Activated CD8-positive, alpha-beta memory T cell treated with anti-CD3 and anti-CD28 coated beads for 36 hours (primary cell): ENCODE measurements at regions not wholly inside any gene's neighbourhood (a gene's known extent, or its start where the extent isn't known, plus 50 kb on each side); places are given as distances from the start of the nearest gene placed in this dataset.

Experiments used
- CTCF ChIA-PET: fragments of 350-600 bp; sonication (Branson Sonifier 250); formaldehyde crosslinking; loops from one replicate; lab custom pipeline; 2021; ENCODE audit warnings: antibody characterized with exemption; lab: Charles Lee
- POLR2A ChIA-PET: fragments of 350-600 bp; sonication (Branson Sonifier 250); formaldehyde crosslinking; loops from one replicate; lab custom pipeline; 2021; ENCODE audit warnings: antibody characterized with exemption; lab: Charles Lee

DNA sequence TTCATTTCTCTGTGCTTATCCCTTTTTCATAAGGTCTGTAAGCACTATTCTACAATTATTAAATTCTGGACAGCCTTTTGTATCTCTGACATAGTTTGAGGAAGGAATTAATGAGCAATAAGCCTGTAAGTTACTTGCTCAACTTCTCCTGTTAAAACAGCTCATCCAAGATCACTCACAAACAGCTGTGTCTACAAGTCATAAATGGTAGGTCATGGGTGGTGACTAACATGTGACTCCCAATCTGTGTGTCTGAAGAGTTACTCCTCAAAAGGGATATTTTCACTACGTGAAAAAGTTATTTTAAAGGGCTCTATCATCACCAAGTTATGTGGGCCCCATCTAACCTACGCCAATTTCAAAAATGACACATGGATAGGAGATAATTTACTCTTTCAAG is 145.2 kb upstream of the CBLB start:
- CTCF ChIA-PET = no interaction called here
- POLR2A ChIA-PET = no interaction called here

DNA sequence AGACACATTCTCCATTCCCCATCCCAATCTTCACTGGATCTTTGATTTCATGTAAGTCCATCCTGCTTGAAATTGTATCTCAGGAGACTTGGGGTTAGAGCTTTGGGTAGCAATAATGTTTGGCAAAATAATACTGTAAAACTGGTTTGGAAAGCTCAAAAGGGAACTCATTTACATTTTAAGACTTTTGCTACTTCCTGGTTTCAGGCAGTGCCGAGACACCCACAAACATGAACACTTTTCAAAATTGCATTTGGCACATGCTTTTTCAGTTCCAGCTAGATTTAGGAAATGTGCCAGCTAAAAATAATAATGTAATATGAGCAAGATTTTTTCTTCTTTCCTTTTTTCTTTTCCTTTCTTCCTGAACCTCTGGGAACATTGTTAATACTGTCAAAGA is 145.7 kb upstream of the CBLB start:
- CTCF ChIA-PET = no interaction called here
- POLR2A ChIA-PET = no interaction called here

DNA sequence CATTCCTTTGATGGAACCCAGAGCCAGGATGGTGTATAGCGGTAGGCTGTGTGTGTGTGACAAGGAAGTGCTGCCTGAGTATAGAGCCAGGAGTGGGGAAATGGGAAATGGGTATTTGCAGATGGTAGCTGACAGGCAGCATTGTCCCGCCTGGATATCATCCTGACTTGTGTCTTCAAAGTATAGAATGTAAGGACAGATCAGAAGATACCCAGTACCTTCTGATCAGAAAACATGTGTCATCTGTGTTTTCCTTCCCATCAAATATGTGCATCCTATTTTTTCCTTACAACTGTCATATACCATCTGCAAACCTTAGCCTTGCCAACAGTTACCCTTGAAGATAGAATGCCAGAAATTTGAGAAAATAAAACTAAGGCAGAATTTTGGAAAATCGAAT is 146.2 kb upstream of the CBLB start:
- POLR2A ChIA-PET = no interaction called here
- CTCF ChIA-PET = no interaction called here

DNA sequence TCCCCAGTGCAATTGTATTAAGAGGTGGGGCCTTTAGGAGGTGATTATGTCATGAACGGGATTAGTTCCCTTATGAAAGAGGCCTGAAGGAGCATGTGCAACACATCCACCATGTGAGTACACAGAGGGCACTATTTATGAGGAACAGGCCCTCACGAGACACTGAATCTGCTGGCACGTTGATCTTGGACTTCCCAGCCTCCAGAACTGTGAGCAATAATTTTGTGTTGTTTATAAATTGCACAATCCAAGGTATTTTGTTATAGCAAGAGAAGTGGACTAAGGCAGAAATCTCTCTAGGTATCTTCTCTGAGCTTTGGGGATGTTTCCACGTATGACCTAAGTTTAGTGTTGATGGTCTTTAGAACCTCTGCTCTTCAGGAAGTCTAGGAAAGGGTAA is 149.3 kb upstream of the CBLB start:
- ChIA-PET CTCF (no interaction called here), POLR2A (no interaction called here)

DNA sequence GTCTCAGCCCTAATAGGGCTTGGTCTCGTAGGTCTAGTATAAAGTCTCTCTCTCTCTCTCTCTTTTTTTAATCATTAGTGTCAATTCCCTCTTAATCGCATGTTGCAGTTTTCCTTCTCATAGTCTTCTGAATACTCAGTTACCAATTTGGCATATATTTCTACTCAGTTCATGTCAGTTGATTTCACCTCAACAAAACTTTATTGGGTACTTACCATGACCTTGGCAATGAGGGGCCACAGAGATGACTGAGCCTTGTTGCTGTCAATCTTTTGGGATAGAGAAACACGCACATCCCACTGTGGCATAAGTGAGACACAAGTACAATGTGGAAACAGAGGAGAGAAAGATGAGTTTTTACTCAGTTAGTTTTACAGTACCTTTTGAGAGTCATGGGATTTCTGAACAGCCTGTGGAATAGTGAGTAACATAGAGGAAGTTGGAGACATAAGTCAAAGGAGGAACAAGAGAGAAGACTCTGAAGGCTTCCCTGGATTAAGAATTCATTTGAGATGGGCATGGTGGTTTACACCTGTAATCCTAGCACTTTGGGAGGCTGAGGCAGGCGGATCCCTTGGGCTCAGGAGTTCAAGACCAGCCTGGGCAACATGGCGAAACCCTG is 150.2 kb upstream of the CBLB start:
- ChIA-PET CTCF (no interaction called here), POLR2A (no interaction called here)

DNA sequence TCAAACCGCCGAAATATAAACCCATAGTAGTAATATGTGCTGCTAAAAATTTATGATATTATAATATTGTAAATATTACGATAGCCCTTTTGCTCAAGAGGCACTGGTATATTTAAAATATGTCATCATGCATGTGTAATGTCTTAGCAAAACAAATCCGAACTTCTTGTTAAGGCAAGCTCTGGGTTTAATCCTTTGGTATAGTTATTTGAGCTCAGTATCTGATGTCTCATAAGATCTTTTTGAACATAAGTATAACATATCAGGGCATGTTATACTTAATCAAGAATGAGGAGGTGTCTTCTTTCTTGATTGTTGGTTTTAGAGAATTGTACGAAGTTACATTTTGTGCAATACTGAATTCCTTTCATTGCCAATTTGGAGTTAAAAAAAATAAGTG is 154.1 kb upstream of the CBLB start:
- ChIA-PET CTCF (no interaction called here), POLR2A (no interaction called here)

DNA sequence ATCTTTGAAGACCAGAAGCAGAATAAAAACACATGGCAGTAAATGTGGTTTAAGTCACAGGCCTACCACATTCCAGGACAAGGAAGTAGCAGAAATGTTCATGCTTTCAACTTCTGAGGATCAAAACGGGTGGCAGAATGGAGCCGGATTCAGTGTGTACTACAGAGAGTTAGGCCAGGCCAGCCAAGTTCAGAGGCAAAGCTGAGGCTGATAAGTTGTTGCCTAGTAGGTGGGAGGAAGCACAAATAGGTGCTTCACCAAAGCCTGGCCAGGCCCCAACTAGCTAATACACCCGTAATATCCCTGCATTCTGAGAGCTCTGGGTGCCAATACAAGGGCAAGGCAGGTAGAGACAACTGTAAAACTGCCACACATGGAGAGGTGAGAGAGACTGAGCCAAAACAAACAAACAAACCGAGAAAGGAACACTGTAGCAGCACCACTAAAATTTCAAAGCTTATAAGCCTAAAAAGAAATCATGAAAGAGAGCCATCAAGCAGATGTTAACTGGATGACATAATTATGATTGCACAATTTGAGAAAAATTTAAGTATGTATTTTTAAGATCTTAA is 156.4 kb upstream of the CBLB start:
- POLR2A ChIA-PET = no interaction called here
- CTCF ChIA-PET = no interaction called here

DNA sequence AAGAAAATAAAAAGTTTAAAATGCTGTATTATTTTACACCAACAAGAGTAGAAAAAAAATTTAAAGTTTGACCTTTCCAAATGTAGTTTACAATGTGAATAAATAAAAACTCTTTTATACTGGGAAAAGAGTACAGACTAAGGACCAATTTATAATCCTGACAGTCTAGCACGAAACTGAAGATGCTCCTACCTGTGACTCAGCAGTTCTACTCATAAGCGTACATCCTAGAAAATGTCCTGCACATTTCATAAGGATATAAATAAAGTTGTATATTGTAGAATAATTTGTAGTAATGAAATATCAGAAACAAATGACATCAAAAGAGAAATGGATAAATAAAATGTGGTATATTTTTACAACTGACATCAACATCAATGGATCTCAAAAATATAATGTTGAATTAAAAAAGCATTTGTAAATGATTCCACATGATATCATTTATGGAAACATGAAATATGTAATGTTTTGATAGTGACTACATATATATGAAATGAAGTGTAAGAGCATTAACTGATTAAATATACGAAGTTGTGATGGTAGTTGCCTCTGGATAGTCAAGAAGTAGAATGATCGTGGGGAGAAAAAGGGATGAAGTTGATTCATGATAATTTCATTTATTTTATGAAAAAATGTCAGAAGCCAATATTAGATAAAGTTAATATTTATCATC is 161.3 kb upstream of the CBLB start:
- CTCF ChIA-PET = no interaction called here
- POLR2A ChIA-PET = no interaction called here

DNA sequence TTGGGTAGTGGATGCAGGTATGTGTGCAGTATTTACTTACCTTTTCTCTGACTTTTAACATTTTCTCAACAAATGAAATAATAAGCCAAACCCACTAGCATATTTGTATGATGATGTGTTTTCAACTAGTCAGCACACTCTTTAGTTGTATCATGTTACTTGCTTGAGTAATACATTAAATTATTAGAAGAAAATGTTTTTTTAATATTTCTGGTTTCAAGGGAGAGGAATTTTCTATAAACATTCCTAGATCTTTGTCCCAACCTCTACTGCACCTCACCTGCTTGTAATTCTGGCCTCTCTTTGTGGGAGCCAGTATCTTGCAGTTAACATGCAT is 161.8 kb upstream of the CBLB start:
- CTCF ChIA-PET = no interaction called here
- POLR2A ChIA-PET = no interaction called here

DNA sequence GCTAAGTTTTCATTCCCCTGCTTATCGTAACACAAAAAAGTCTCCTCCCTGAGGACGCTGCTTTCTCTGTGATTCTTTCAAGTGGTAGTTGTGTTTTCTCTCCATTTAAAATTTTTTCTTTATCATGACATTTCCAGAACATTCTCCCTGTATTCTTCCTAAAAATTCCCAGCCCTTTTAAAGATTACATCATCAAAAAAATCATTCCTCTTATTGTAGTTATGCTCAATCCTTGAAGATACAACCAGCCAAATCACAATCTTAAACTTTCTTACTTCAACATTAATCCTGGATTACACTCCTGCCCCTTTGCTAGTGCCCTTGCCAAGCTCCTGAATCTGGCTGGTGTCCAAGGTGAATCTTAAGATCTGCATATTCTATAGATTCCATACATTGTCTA is 163.7 kb upstream of the CBLB start:
- ChIA-PET POLR2A (interaction anchor here (0.5 kb wide), 1 partner anchor 124 kb away, joined by 3 read pairs; no protein-coding TSS in a partner anchor), CTCF (no interaction called here)

DNA sequence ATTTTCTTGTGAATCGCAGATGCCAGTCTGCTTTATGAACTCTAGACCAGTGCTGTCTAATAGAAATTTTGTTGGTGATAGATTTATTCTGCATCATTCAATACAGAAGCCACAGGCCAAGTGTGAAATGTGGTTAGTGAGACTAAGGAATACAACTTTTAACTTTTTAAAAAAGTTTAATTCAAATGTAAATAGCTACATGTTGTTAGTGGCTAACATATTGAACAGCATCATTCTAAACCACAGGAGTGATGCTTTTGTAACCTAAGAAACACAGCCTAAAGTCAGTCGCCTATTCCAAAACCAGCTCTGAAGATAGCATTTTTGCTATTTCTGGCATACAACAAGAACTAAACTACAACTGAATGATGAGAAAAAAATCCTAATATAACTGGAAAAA is 164.8 kb upstream of the CBLB start:
- ChIA-PET POLR2A (no interaction called here), CTCF (no interaction called here)

DNA sequence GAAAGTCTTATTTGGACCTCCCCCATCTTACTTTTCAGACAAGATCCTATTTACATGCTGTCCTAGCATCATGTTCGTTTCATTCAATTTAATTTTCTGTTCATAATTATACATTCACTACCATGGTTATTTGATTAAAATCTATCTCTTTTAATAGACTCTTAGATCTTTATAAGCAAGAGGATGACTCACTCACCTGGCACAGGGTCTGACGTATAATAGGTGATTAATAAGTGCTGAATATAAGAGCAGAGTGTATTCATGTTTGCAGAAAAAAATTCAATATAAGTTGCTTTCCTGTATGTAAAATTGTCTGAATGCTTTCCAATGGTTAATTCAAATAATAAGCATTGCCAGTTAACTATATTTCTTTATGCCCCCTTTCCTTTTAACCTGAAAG is 165.5 kb upstream of the CBLB start:
- CTCF ChIA-PET = interaction anchor here (0.6 kb wide), 1 partner anchor 573 kb away, joined by 5 read pairs; no protein-coding TSS in a partner anchor

DNA sequence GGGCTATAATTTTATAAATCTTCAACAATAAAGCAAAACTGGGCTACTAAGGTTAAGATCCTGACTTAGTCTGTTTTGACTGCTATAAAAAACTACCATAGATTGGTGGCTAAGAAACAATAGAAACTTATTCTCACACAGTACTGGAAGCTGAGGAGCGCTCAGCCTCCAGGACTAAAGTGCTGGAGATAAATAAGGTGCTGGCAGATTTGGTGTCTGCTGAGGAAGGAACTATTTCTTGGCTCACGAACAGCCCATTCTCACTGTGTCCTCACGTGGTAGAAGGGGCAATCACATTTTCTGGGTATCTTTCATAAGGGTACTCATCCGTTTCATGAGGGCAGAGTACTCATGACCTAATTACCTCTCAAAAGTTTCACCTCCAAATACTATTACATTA is 166.8 kb upstream of the CBLB start:
- POLR2A ChIA-PET = no interaction called here
- CTCF ChIA-PET = no interaction called here

More for the DNA sequence above, 165.5 kb upstream of the CBLB start:
- POLR2A ChIA-PET = no interaction called here

DNA sequence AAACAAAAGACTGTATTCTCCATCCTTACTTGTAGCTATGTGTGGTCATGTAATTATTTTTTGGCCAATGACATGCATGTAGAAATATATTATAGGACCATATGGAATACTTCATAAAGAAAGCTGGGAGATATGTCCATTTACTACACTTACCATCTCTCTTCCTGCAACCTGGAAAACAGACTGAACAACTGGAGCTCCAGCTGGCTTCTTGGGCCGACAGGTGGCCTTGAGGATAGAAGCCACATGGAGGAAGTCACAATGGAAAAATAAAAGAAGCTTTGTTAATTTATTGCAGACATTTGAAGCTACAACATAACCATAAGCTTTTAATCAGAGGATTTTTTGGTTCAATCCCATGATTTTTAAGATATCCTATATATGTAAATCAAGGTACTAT is 167.9 kb upstream of the CBLB start:
- ChIA-PET POLR2A (interaction anchor here (0.6 kb wide), 1 partner anchor 335 kb away, joined by 3 read pairs; no protein-coding TSS in a partner anchor), CTCF (no interaction called here)

DNA sequence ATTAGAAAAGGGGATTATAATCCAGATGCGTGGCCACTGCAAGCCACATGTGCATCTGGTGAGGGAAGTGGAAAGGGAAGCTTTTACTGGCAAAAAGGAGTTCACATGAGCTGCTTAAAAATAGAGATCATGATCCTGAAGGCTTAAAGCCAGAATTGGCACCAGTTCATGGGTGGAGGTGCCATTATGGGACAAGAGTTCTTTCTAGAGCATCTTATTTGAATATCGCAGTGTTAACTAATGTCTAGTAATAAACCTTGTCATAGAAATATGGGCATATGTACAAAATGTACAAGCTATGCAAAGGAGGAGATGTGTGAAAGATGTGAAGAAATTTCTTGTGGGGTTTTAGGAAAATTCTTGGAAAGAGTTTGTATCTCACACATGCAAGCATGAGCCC is 178.4 kb upstream of the CBLB start:
- ChIA-PET CTCF (no interaction called here), POLR2A (no interaction called here)

DNA sequence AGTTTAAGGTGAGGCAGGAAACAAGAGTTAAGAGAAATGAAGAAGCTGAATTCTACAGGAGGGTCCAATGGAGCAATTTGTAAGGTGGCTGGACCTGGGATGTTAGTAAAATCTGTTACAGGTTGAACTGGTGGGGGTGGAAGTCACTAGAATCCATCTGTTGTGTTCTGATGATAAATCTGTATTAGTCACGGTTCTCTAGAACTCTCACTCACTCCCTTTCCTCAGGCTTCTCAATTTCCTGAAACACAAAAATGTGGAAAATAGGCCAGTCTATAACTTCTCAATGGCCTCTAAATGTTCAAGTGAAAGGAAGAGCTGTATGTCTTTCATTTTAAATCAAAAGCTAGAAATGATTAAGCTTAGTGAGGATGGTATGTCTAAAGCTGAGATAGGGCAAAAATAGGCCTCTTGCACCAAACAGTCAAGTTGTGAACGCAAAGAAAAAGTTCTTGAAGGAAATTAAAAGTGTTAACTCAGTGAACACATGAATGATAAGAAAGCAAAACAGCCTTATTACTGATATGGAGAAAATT is 180.2 kb upstream of the CBLB start:
- CTCF ChIA-PET = no interaction called here
- POLR2A ChIA-PET = interaction anchor here (0.5 kb wide), 1 partner anchor 151 kb away, joined by 3 read pairs; no protein-coding TSS in a partner anchor

DNA sequence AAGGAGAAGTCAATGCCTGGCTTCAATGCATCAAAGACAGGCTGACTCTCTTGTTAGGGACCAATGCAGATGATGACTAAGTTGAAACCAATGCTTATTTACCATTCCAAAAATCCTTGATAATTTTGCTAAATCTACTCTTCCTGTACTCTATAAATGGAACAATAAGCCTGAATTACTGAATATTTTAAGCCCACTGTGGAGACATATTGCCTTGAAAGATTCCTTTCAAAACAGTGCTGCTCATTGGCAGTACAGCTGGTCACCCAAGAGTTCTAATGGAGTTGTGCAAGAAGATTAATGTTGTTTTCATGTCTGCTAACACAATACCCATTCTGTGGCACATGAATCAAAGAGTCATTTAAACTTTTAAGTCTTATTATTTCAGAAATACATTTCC is 181.0 kb upstream of the CBLB start:
- CTCF ChIA-PET = interaction anchor here (0.6 kb wide), 1 partner anchor 513 kb away, joined by 3 read pairs; no protein-coding TSS in a partner anchor
- POLR2A ChIA-PET = no interaction called here

DNA sequence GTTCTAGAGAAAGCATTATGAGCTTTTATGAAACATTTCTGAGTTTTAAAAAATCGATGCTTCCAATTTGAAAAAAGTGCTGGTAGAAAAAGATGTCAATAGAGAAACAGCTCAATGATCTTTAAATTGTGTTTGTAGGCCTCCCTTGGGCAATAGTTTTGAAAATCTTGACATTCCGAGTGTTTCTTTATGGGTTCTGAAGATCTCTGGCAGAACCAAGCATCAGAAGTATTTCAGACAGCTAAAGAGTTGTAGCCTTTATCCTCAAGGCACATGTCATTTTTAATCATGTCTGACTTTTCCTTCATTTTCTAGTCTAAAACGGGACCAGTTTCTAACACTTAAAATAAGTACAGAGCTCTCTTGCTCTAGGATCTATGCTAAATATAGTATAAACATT is 188.1 kb upstream of the CBLB start:
- POLR2A ChIA-PET = no interaction called here
- CTCF ChIA-PET = no interaction called here

DNA sequence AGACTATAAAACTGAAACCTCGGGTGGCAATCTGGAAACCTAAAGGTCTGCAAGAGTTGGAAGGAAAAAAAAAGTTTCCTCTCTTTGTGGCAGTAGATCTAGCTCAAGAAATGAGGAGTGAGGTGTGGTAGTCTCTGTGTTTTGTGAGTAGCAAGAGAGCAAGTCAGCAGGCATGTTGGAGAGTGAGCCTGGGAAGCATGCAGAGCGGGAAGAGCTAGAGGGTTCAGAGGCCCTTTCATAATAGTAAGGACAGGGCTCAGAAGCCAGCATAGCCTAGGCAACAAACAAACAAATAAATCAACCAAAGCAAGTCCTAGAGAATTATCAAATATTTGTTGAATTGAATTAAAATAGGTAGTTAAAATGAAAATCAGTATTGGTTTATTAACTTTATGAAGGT is 189.7 kb upstream of the CBLB start:
- ChIA-PET CTCF (no interaction called here), POLR2A (no interaction called here)

DNA sequence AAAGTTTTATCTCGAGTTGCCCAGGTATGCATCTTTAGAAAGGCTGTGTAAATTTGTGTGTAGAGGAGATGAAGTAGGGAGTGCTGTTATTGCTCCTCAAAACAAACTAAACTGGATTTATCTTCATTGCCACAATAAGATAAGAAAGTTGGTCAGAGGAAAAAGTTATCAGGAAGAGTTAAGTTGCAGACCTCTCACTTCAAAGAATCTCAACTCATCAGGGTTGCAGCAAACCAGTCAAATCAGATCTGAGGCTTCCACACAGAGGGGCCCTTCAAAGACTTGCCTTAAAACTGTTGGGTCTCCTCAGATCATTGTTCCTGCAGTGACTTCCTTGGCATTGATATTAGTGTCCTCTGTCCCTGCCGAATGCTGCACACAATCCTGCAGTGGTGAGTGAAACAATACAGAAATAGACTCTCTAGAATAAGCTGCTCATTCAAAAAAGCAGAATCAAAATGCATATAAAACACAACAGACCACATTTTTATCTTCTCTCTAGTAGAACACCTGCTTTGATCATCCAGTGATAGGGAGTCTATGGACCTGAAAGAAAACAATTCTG is 191.2 kb upstream of the CBLB start:
- ChIA-PET POLR2A (no interaction called here), CTCF (no interaction called here)

DNA sequence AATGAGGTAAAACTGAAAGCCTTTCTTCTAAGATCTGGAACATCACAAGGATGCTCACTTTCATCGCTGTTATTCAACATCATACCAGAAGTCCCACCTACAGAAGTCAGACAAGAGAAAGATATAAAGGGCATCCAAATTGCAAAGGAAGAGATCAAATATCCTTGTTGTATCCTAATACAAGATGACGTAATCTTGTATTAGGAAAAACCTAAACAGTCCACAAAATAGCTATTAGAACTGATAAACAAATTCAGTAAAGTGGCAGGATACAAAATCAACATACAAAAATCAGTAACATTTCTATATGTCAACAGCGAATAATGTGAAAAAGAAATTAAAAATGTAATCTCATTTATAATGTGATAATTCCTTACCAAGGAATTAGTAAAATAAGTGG is 195.1 kb upstream of the CBLB start:
- ChIA-PET POLR2A (no interaction called here), CTCF (no interaction called here)
